CD8-positive, alpha-beta memory T cell (primary cell): ENCODE measurements at regions not wholly inside any gene's neighbourhood (a gene's known extent, or its start where the extent isn't known, plus 50 kb on each side); places are given as distances from the start of the nearest gene placed in this dataset.

Experiments used
- CTCF ChIA-PET: fragments of 350-600 bp; sonication (Branson Sonifier 250); formaldehyde crosslinking; loops from one replicate; lab custom pipeline; 2021; ENCODE audit warnings: antibody characterized with exemption; lab: Charles Lee
- POLR2A ChIA-PET: fragments of 350-600 bp; sonication (Branson Sonifier 250); formaldehyde crosslinking; loops from one replicate; lab custom pipeline; 2021; ENCODE audit warnings: antibody characterized with exemption; lab: Charles Lee
- DNase-seq, 5 donors: peaks; one replicate each; pipeline versions ENCODE4 v3.0.0 to v3.0.0-alpha.2; 2020 to 2022; ENCODE audit warnings: mixed read lengths in 1 of 5
- H3K27ac ChIP-seq: one replicate; pipeline ENCODE4 v1.7.0; 2013; ENCODE audit warnings: low read depth, mild to moderate bottlenecking, low read length, moderate library complexity
- H3K27me3 ChIP-seq: 2 replicates; pipeline ENCODE4 v1.7.0; 2013; ENCODE audit warnings: low read length, mild to moderate bottlenecking; ENCODE audit not compliant: insufficient read depth, poor library complexity, severe bottlenecking
- H3K36me3 ChIP-seq: 2 replicates; pipeline ENCODE4 v1.7.0; 2013; ENCODE audit warnings: mild to moderate bottlenecking, low read length, moderate library complexity; ENCODE audit not compliant: insufficient read depth
- H3K4me1 ChIP-seq: 2 replicates; pipeline ENCODE4 v1.7.0; 2013; ENCODE audit warnings: mild to moderate bottlenecking, low read length, moderate library complexity; ENCODE audit not compliant: insufficient read depth
- H3K4me3 ChIP-seq: 2 replicates; pipeline ENCODE4 v1.7.0; 2013; ENCODE audit warnings: mild to moderate bottlenecking, low read length
- H3K9me3 ChIP-seq: 2 replicates; pipeline ENCODE4 v1.7.0; 2013; ENCODE audit warnings: mild to moderate bottlenecking, low read length
- H3K27ac Mint-ChIP-seq, 8 donors: one replicate each; pipeline ENCODE4 v1.8.0; 2020 to 2021; ENCODE audit warnings: mixed read lengths in 8 of 8, mild to moderate bottlenecking in 6 of 8, inconsistent platforms in 3 of 8, moderate library complexity in 3 of 8
- H3K27me3 Mint-ChIP-seq, 2 donors: one replicate each; pipeline ENCODE4 v1.8.0; 2020 to 2021; ENCODE audit warnings: mixed read lengths in 2 of 2, mild to moderate bottlenecking in 1 of 2, moderate library complexity in 1 of 2
- H3K36me3 Mint-ChIP-seq, 3 donors: one replicate each; pipeline ENCODE4 v1.8.0; 2020 to 2021; ENCODE audit warnings: mixed read lengths in 3 of 3, inconsistent platforms in 1 of 3, mild to moderate bottlenecking in 1 of 3
- H3K4me1 Mint-ChIP-seq, 3 donors: one replicate each; pipeline ENCODE4 v1.8.0; 2020 to 2021; ENCODE audit warnings: mixed read lengths in 3 of 3, inconsistent platforms in 1 of 3, mild to moderate bottlenecking in 1 of 3
- H3K4me3 Mint-ChIP-seq, 7 donors: one replicate each; pipeline ENCODE4 v1.8.0; 2020 to 2021; ENCODE audit warnings: mixed read lengths in 7 of 7, mild to moderate bottlenecking in 6 of 7, moderate library complexity in 4 of 7, inconsistent platforms in 2 of 7
- H3K9me3 Mint-ChIP-seq, 5 donors: one replicate each; pipeline ENCODE4 v1.8.0; 2020 to 2022; ENCODE audit warnings: mixed read lengths in 5 of 5, mild to moderate bottlenecking in 3 of 5, moderate library complexity in 2 of 5, inconsistent platforms in 1 of 5

- Histone ChIP-seq H3K4me1 (no peaks in the 10 kb centered on the region), H3K9me3 (no peaks in the 10 kb centered on the region), H3K4me3 (no peak overlapping the region), H3K36me3 (no peaks in the 10 kb centered on the region), H3K27ac (no peak overlapping the region), H3K27me3 (no peaks in the 10 kb centered on the region)
- Mint-ChIP-seq H3K4me1 (no peaks in the 10 kb centered on the region), H3K36me3 (no peaks in the 10 kb centered on the region), H3K27me3 (peaks cover 10 to 47% of the 10 kb centered on the region in 2 donors), H3K9me3 (peaks cover 0 to 2% (median 0%) of the 10 kb centered on the region in 5 donors), H3K27ac (no peak overlapping the region), H3K4me3 (no peak overlapping the region)
- POLR2A ChIA-PET: no interaction called here
- CTCF ChIA-PET: no interaction called here
- no peak for DNase-seq
Measured at GRCh38 chr1:22196041-22196440, 53.1 kb upstream of the WNT4 start.

- Histone ChIP-seq H3K9me3 (no peaks in the 10 kb centered on the region), H3K36me3 (no peaks in the 10 kb centered on the region), H3K4me1 (no peaks in the 10 kb centered on the region), H3K4me3 (no peak overlapping the region), H3K27me3 (no peaks in the 10 kb centered on the region), H3K27ac (no peak overlapping the region)
- Mint-ChIP-seq H3K27me3 (peaks cover 10 to 49% of the 10 kb centered on the region in 2 donors), H3K27ac (no peak overlapping the region), H3K4me3 (no peak overlapping the region), H3K9me3 (peaks cover 0 to 2% (median 0%) of the 10 kb centered on the region in 5 donors), H3K4me1 (no peaks in the 10 kb centered on the region), H3K36me3 (no peaks in the 10 kb centered on the region)
- POLR2A ChIA-PET: no interaction called here
- CTCF ChIA-PET: no interaction called here
- no peak for DNase-seq
Measured at GRCh38 chr1:22196641-22197040, 53.7 kb upstream of the WNT4 start.

- POLR2A ChIA-PET: no interaction called here
- Histone ChIP-seq H3K27ac (no peak overlapping the region), H3K27me3 (no peaks in the 10 kb centered on the region), H3K4me1 (no peaks in the 10 kb centered on the region), H3K4me3 (no peak overlapping the region), H3K36me3 (no peaks in the 10 kb centered on the region), H3K9me3 (no peaks in the 10 kb centered on the region)
- CTCF ChIA-PET: no interaction called here
- Mint-ChIP-seq H3K9me3 (peaks cover 0 to 2% (median 0%) of the 10 kb centered on the region in 5 donors), H3K27ac (no peak overlapping the region), H3K36me3 (no peaks in the 10 kb centered on the region), H3K27me3 (peaks cover 10 to 52% of the 10 kb centered on the region in 2 donors), H3K4me1 (no peaks in the 10 kb centered on the region), H3K4me3 (no peak overlapping the region)
- DNase-seq: no peak
Measured at GRCh38 chr1:22197644-22198043, 54.7 kb upstream of the WNT4 start.

- Histone ChIP-seq H3K9me3 (no peaks in the 10 kb centered on the region), H3K4me1 (no peaks in the 10 kb centered on the region), H3K27me3 (peaks cover 4% of the 10 kb centered on the region), H3K4me3 (no peak overlapping the region), H3K36me3 (no peaks in the 10 kb centered on the region), H3K27ac (no peak overlapping the region)
- ChIA-PET CTCF (no interaction called here), POLR2A (no interaction called here)
- Mint-ChIP-seq H3K36me3 (no peaks in the 10 kb centered on the region), H3K4me3 (no peak overlapping the region), H3K27ac (no peak overlapping the region), H3K9me3 (peaks cover 0 to 2% (median 0%) of the 10 kb centered on the region in 5 donors), H3K4me1 (no peaks in the 10 kb centered on the region), H3K27me3 (peaks cover 22 to 70% of the 10 kb centered on the region in 2 donors)
- DNase-seq: no peak
Measured at GRCh38 chr1:22201023-22201422, 58.1 kb upstream of the WNT4 start.

- no peak overlapping the region for H3K4me3 Mint-ChIP-seq
- H3K4me1 Mint-ChIP-seq: no peaks in the 10 kb centered on the region
- H3K9me3 ChIP-seq: no peaks in the 10 kb centered on the region
- no peaks in the 10 kb centered on the region for H3K36me3 ChIP-seq
- POLR2A ChIA-PET: no interaction called here
- no peaks in the 10 kb centered on the region for H3K4me1 ChIP-seq
- no peak for DNase-seq
- peaks cover 9% of the 10 kb centered on the region for H3K27me3 ChIP-seq
- H3K4me3 ChIP-seq: no peak overlapping the region
- no peaks in the 10 kb centered on the region for H3K36me3 Mint-ChIP-seq
- H3K27ac ChIP-seq: no peak overlapping the region
- peak overlapping the region in 1 of 8 donors; percentile 43 for H3K27ac Mint-ChIP-seq
- CTCF ChIA-PET: interaction anchor here (1.4 kb wide), 1 partner anchor 72 kb away, joined by 3 read pairs; no protein-coding TSS in a partner anchor
- H3K9me3 Mint-ChIP-seq: peaks cover 0 to 2% (median 0%) of the 10 kb centered on the region in 5 donors
- peaks cover 23 to 74% of the 10 kb centered on the region in 2 donors for H3K27me3 Mint-ChIP-seq
Measured at GRCh38 chr1:22203335-22203734, 60.4 kb upstream of the WNT4 start.

- H3K9me3 Mint-ChIP-seq: peaks cover 0 to 2% (median 0%) of the 10 kb centered on the region in 5 donors
- ChIA-PET CTCF (interaction anchor here (1.4 kb wide), 1 partner anchor 73 kb away, joined by 3 read pairs; no protein-coding TSS in a partner anchor), POLR2A (no interaction called here)
- H3K4me1 ChIP-seq: no peaks in the 10 kb centered on the region
- H3K4me1 Mint-ChIP-seq: no peaks in the 10 kb centered on the region
- H3K36me3 ChIP-seq: no peaks in the 10 kb centered on the region
- H3K36me3 Mint-ChIP-seq: no peaks in the 10 kb centered on the region
- no peak overlapping the region for H3K27ac Mint-ChIP-seq
- H3K9me3 ChIP-seq: no peaks in the 10 kb centered on the region
- no peak overlapping the region for H3K4me3 ChIP-seq
- DNase-seq: no peak
- no peak overlapping the region for H3K27ac ChIP-seq
- peaks cover 9% of the 10 kb centered on the region for H3K27me3 ChIP-seq
- no peak overlapping the region for H3K4me3 Mint-ChIP-seq
- H3K27me3 Mint-ChIP-seq: peaks cover 24 to 76% of the 10 kb centered on the region in 2 donors
Measured at GRCh38 chr1:22204057-22204840, 61.4 kb upstream of the WNT4 start.

GRCh38 chr1:22204989-22205913 is 62.4 kb upstream of the WNT4 start:
- Histone ChIP-seq H3K27ac (no peak overlapping the region), H3K9me3 (no peaks in the 10 kb centered on the region), H3K4me1 (no peaks in the 10 kb centered on the region), H3K4me3 (no peak overlapping the region), H3K36me3 (no peaks in the 10 kb centered on the region), H3K27me3 (peaks cover 19% of the 10 kb centered on the region)
- Mint-ChIP-seq H3K27ac (no peak overlapping the region), H3K4me3 (no peak overlapping the region), H3K27me3 (peaks cover 29 to 80% of the 10 kb centered on the region in 2 donors), H3K4me1 (no peaks in the 10 kb centered on the region), H3K9me3 (peaks cover 0 to 2% (median 0%) of the 10 kb centered on the region in 5 donors), H3K36me3 (no peaks in the 10 kb centered on the region)
- no peak for DNase-seq
- ChIA-PET CTCF (no interaction called here), POLR2A (no interaction called here)
